Activated CD8-positive, alpha-beta T cell treated with anti-CD3 and anti-CD28 coated beads for 36 hours (primary cell): ENCODE measurements at regions not wholly inside any gene's neighbourhood (a gene's known extent, or its start where the extent isn't known, plus 50 kb on each side); places are given as distances from the start of the nearest gene placed in this dataset.

Source experiments
- ATAC-seq: fragments of 200-7000 bp; cut with Tn5 transposase; one replicate; pipeline ENCODE4 v1.10.0; 2021; ENCODE audit warnings: mild to moderate bottlenecking, moderate library complexity
- CTCF ChIA-PET: fragments of 350-600 bp; sonication (Branson Sonifier 250); formaldehyde crosslinking; loops from one replicate; lab custom pipeline; 2021; ENCODE audit warnings: antibody characterized with exemption; lab: Charles Lee
- POLR2A ChIA-PET: fragments of 350-600 bp; sonication (Branson Sonifier 250); formaldehyde crosslinking; loops from one replicate; lab custom pipeline; 2021; ENCODE audit warnings: antibody characterized with exemption; lab: Charles Lee
- DNase-seq: peaks from one replicate; pipeline ENCODE4 v3.0.0-alpha.2; 2020
- H3K27ac Mint-ChIP-seq: one replicate; pipeline ENCODE4 v1.8.0; 2021; ENCODE audit warnings: mild to moderate bottlenecking, mixed read lengths
- H3K27me3 Mint-ChIP-seq: one replicate; pipeline ENCODE4 v1.8.0; 2021; ENCODE audit warnings: mixed read lengths
- H3K36me3 Mint-ChIP-seq: one replicate; pipeline ENCODE4 v1.8.0; 2021; ENCODE audit warnings: low read depth, mixed read lengths
- H3K4me1 Mint-ChIP-seq: one replicate; pipeline ENCODE4 v1.8.0; 2021; ENCODE audit warnings: low read depth, mixed read lengths
- H3K4me3 Mint-ChIP-seq: one replicate; pipeline ENCODE4 v1.8.0; 2021; ENCODE audit warnings: mild to moderate bottlenecking, moderate library complexity, mixed read lengths
- H3K9me3 Mint-ChIP-seq: one replicate; pipeline ENCODE4 v1.8.0; 2021; ENCODE audit warnings: mixed read lengths
- intact Hi-C: fragments of 100-400 bp; cut with micrococcal nuclease; formaldehyde crosslinking; loops from one replicate; pipeline ENCODE4 v1.10.0; 2022
- TF ChIP-seq, protein P1 (sequence below): fragments of 200-600 bp; IDR thresholded peaks from one replicate; pipeline ENCODE4 v1.8.0; 2022; ENCODE audit warnings: antibody characterized with exemption, mild to moderate bottlenecking

DNA sequence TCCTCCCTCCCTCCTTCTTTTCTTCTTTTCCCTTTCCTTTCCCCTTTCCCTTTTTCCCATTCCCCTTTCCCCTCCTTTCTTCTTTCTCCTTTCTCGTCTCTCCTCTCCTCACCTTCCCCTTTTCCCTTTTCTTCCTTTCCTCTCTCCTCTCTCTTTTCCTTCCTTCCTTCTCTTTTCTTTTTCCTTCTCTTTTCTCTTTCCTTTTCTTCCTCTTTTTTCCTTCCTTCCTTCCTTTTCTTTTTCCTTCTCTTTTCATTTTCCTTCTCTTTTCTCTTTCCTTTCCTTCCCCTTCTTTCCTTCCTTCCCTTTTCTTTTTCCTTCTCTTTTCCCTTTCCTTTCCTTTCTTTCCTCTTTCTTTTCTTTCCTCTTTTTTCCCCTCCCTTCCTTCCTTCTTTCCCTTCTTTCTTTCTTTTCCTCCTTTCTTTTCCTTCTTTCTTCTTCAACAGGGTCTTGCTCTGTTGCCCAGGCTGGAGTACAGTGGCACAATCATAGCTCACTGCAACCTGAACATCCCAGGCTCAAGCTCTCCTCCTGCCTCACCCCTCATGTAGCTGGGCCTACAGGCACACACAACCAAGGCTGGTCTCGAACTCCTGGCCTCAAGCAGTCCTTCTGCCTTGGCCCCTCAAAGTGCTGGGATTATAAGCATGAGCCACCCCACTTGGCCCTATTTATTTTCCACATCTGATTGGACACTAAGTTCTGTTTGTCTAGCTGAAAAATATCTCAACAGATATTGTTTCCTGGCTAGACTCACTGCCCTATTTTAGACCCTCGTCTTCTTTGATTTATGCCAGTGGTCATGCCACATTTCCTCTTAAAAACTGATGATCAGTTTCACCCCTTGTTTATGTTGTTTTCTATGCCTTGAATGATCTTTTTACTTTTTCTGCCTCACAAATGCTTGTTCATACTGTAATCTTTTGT is 57.1 kb upstream of the MACF1 start:
- peaks cover 6% of the 10 kb centered on the region for H3K4me1 Mint-ChIP-seq
- H3K27ac Mint-ChIP-seq = no peak overlapping the region
- ChIA-PET POLR2A (no interaction called here), CTCF (no interaction called here)
- no peak for DNase-seq
- no peaks in the 10 kb centered on the region for H3K36me3 Mint-ChIP-seq
- peaks cover 2% of the 10 kb centered on the region for H3K27me3 Mint-ChIP-seq
- TF ChIP-seq, protein P1, sequence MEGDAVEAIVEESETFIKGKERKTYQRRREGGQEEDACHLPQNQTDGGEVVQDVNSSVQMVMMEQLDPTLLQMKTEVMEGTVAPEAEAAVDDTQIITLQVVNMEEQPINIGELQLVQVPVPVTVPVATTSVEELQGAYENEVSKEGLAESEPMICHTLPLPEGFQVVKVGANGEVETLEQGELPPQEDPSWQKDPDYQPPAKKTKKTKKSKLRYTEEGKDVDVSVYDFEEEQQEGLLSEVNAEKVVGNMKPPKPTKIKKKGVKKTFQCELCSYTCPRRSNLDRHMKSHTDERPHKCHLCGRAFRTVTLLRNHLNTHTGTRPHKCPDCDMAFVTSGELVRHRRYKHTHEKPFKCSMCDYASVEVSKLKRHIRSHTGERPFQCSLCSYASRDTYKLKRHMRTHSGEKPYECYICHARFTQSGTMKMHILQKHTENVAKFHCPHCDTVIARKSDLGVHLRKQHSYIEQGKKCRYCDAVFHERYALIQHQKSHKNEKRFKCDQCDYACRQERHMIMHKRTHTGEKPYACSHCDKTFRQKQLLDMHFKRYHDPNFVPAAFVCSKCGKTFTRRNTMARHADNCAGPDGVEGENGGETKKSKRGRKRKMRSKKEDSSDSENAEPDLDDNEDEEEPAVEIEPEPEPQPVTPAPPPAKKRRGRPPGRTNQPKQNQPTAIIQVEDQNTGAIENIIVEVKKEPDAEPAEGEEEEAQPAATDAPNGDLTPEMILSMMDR = no peak
- no peaks in the 10 kb centered on the region for H3K9me3 Mint-ChIP-seq
- no peak for ATAC-seq
- intact Hi-C loops = no loop called here
- H3K4me3 Mint-ChIP-seq = no peak overlapping the region

DNA sequence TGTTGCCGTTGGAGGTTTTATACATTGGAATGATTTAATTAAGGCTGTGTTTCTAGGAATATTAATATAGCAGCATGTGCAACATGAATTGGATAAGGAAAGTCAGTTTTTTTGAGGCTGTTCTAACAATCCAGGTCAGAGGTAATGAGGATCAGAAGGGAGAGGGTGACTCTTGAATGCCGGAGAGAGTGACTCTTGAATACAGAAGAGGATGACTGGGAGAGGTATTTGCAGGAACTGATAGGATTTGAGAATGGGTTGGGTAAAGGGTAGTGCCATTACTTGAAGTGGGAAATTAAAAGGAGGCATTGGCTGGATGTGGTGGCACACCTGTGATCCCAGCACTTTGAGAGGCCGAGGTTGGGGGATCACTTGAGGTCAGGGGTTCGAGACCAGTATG is 55.6 kb upstream of the MACF1 start:
- TF ChIP-seq, protein P1 = no peak
- ChIA-PET CTCF (no interaction called here), POLR2A (interaction anchor here (1.6 kb wide), 1 partner anchor 28 kb away, joined by 3 read pairs; no protein-coding TSS in a partner anchor)
- Mint-ChIP-seq H3K9me3 (no peaks in the 10 kb centered on the region), H3K4me1 (no peaks in the 10 kb centered on the region), H3K36me3 (no peaks in the 10 kb centered on the region), H3K4me3 (no peak overlapping the region), H3K27me3 (peaks cover 2% of the 10 kb centered on the region), H3K27ac (no peak overlapping the region)
- no peak for DNase-seq
- no peak for ATAC-seq
- intact Hi-C loops = no loop called here

DNA sequence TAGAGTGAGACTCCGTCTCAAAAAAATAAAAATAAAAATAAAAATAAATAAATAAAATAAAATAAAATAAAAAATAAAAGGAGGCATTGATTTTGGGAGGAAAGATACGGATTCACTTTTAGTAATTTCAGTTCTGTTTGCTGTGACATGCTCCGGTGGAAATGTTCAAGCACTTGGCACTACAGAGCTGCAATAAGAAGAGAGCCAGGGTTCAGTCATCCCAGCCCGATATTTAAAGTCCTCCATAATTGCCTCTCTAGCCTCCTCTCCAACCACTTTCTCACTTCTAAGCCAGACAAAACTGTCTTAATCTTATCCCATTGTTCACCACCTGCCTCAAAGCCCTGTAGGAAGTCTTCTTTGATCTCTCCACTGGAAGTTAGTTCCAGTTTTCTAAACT is 55.0 kb upstream of the MACF1 start:
- Mint-ChIP-seq H3K27ac (no peak overlapping the region), H3K4me1 (peaks cover 3% of the 10 kb centered on the region), H3K27me3 (peaks cover 2% of the 10 kb centered on the region), H3K9me3 (no peaks in the 10 kb centered on the region), H3K36me3 (no peaks in the 10 kb centered on the region), H3K4me3 (no peak overlapping the region)
- ATAC-seq (no peak), DNase-seq (no peak)
- intact Hi-C loops = no loop called here
- ChIA-PET POLR2A (interaction anchor here (1.6 kb wide), 1 partner anchor 27 kb away, joined by 3 read pairs; no protein-coding TSS in a partner anchor), CTCF (no interaction called here)
- TF ChIP-seq, protein P1 = no peak

DNA sequence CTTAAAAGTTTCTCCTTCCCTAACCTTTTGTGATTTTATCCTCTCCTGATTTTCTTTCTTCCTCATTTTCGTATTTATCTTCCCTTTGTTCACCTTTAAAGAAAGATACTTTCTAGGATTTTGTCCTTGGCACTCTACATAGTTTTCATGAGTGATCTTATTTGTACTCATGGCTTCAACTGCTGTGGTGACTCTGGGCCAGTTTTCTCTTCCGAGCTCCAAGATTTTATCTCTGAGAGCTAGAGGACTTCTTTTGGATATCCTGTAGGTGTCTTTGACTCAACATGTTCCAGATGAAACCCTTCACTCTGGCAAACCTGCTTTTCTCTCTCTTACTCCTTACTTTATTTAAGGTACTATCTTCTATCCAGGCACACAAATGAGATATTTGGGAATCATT is 53.7 kb upstream of the MACF1 start:
- ATAC-seq (no peak), DNase-seq (no peak)
- ChIA-PET CTCF (no interaction called here), POLR2A (interaction anchor here (1.0 kb wide), 1 partner anchor 9 kb away, joined by 3 read pairs; no protein-coding TSS in a partner anchor)
- TF ChIP-seq, protein P1 = no peak
- no peak overlapping the region for H3K27ac Mint-ChIP-seq
- peaks cover 2% of the 10 kb centered on the region for H3K27me3 Mint-ChIP-seq
- H3K9me3 Mint-ChIP-seq = no peaks in the 10 kb centered on the region
- no peak overlapping the region for H3K4me3 Mint-ChIP-seq
- intact Hi-C loops = no loop called here
- H3K36me3 Mint-ChIP-seq = no peaks in the 10 kb centered on the region
- peaks cover 11% of the 10 kb centered on the region for H3K4me1 Mint-ChIP-seq

DNA sequence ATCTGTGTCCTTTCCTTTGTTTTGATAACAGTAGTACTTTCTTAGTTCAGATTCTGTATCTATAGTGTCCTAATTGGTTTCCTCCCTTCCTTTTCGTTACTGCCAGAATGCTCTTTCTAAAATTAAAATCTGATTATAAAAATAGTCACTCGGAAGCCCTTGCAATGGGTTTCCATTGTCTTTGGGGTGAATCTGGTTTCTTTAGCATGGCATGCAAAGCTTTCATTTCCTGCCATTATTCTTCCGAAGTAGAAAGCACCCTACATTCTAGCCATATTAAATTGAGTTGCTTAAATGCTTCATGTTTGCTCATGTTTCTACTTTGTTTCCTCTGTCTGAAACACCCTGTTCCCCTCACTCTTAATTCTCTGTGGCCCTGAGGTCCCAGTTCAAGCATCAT is 53.2 kb upstream of the MACF1 start:
- Mint-ChIP-seq H3K4me1 (peaks cover 11% of the 10 kb centered on the region), H3K9me3 (no peaks in the 10 kb centered on the region), H3K27me3 (peaks cover 2% of the 10 kb centered on the region), H3K36me3 (no peaks in the 10 kb centered on the region), H3K27ac (no peak overlapping the region), H3K4me3 (no peak overlapping the region)
- intact Hi-C loops = no loop called here
- DNase-seq = no peak
- TF ChIP-seq, protein P1 = no peak
- no peak for ATAC-seq
- ChIA-PET POLR2A (interaction anchor here (1.0 kb wide), 1 partner anchor 9 kb away, joined by 3 read pairs; no protein-coding TSS in a partner anchor), CTCF (no interaction called here)
